CD14-positive monocyte (primary cell): ENCODE measurements at regions not wholly inside any gene's neighbourhood (a gene's known extent, or its start where the extent isn't known, plus 50 kb on each side); places are given as distances from the start of the nearest gene placed in this dataset.

Experiments used
- DNase-seq, 3 donors: peaks; one replicate each; pipeline ENCODE4 v3.0.0-alpha.2; 2011 to 2022
- H2AFZ ChIP-seq: 2 replicates; pipeline ENCODE4 v1.6.0; 2012; ENCODE audit warnings: mild to moderate bottlenecking, low read depth, low read length, inconsistent platforms; ENCODE audit not compliant: insufficient read depth, poor library complexity, severe bottlenecking
- H3K27ac ChIP-seq, 2 donors: 1 replicate in 1 of 2; 2 replicates in 1 of 2; pipeline ENCODE4 v1.5.1; 2012 to 2013; ENCODE audit warnings: low read length in 2 of 2, control low read depth in 1 of 2, inconsistent platforms in 1 of 2, low read depth in 1 of 2, mild to moderate bottlenecking in 1 of 2
- H3K27me3 ChIP-seq, 2 donors: one replicate each; pipeline versions ENCODE4 v1.6.0 to v1.6.1; 2011 to 2013; ENCODE audit warnings: low read length in 2 of 2; ENCODE audit not compliant: control insufficient read depth in 2 of 2, insufficient read depth in 2 of 2
- H3K36me3 ChIP-seq, 2 donors: replicated peaks in 1 of 2; 1 replicate in 1 of 2; 2 replicates in 1 of 2; pipeline versions ENCODE4 v1.5.1 to v1.6.1; 2012 to 2013; ENCODE audit warnings: low read length in 2 of 2, control low read depth in 1 of 2, inconsistent platforms in 1 of 2, mild to moderate bottlenecking in 1 of 2; ENCODE audit not compliant: insufficient read depth in 2 of 2, control insufficient read depth in 1 of 2
- H3K4me1 ChIP-seq, 2 donors: 1 replicate in 1 of 2; 2 replicates in 1 of 2; pipeline versions ENCODE4 v1.5.1 to v1.6.1; 2012 to 2013; ENCODE audit warnings: low read length in 2 of 2, control low read depth in 1 of 2, inconsistent platforms in 1 of 2, mild to moderate bottlenecking in 1 of 2, moderate library complexity in 1 of 2; ENCODE audit not compliant: insufficient read depth in 2 of 2, control insufficient read depth in 1 of 2
- H3K4me2 ChIP-seq: replicated peaks from 2 replicates; pipeline ENCODE3; 2012; ENCODE audit warnings: low read length, moderate library complexity, mild to moderate bottlenecking; ENCODE audit not compliant: poor library complexity, severe bottlenecking; ENCODE audit errors: extremely low read depth
- H3K4me3 ChIP-seq, 3 experiments: fragments of 200-600 bp in 1 of 3; sonication (generic) in 1 of 3; replicated peaks in 1 of 3; 1 replicate in 2 of 3; 2 replicates in 1 of 3; pipeline ENCODE4 v1.5.1; 2011 to 2013; ENCODE audit warnings: low read length in 3 of 3, mild to moderate bottlenecking in 3 of 3, control low read depth in 2 of 3, low read depth in 2 of 3, inconsistent platforms in 1 of 3, moderate library complexity in 1 of 3
- H3K79me2 ChIP-seq: 2 replicates; pipeline ENCODE4 v1.6.0; 2012; ENCODE audit warnings: mild to moderate bottlenecking, control low read depth, inconsistent platforms, low read length, moderate library complexity; ENCODE audit not compliant: insufficient read depth
- H3K9ac ChIP-seq: 2 replicates; pipeline ENCODE4 v1.6.0; 2017; ENCODE audit warnings: low read length, mild to moderate bottlenecking; ENCODE audit not compliant: insufficient read depth, poor library complexity, severe bottlenecking
- H3K9me3 ChIP-seq, 2 donors: replicated peaks in 1 of 2; 1 replicate in 1 of 2; 2 replicates in 1 of 2; pipeline versions ENCODE4 v1.5.1 to v1.6.1; 2012 to 2013; ENCODE audit warnings: low read length in 2 of 2, control low read depth in 1 of 2; ENCODE audit not compliant: control insufficient read depth in 1 of 2, insufficient read depth in 1 of 2
- H4K20me1 ChIP-seq: 2 replicates; pipeline ENCODE4 v1.6.0; 2012; ENCODE audit warnings: mild to moderate bottlenecking, low read length, control low read depth, moderate library complexity; ENCODE audit not compliant: insufficient read depth
- H3K27ac Mint-ChIP-seq, 7 donors: one replicate each; pipeline ENCODE4 v1.8.0; 2020; ENCODE audit warnings: mild to moderate bottlenecking in 7 of 7, mixed read lengths in 7 of 7, moderate library complexity in 6 of 7, inconsistent platforms in 2 of 7
- H3K27me3 Mint-ChIP-seq, 3 donors: one replicate each; pipeline ENCODE4 v1.8.0; 2021 to 2022; ENCODE audit warnings: low read depth in 3 of 3, mild to moderate bottlenecking in 3 of 3, mixed read lengths in 3 of 3, moderate library complexity in 3 of 3, inconsistent platforms in 1 of 3
- H3K36me3 Mint-ChIP-seq, 2 donors: one replicate each; pipeline ENCODE4 v1.8.0; 2020; ENCODE audit warnings: mixed read lengths in 2 of 2, inconsistent platforms in 1 of 2, mild to moderate bottlenecking in 1 of 2
- H3K4me1 Mint-ChIP-seq: one replicate; pipeline ENCODE4 v1.8.0; 2020; ENCODE audit warnings: mild to moderate bottlenecking, mixed read lengths
- H3K4me3 Mint-ChIP-seq, 2 donors: one replicate each; pipeline ENCODE4 v1.8.0; 2020; ENCODE audit warnings: mild to moderate bottlenecking in 2 of 2, mixed read lengths in 2 of 2, moderate library complexity in 1 of 2
- H3K9me3 Mint-ChIP-seq, 7 donors: one replicate each; pipeline ENCODE4 v1.8.0; 2020 to 2022; ENCODE audit warnings: mixed read lengths in 7 of 7, mild to moderate bottlenecking in 6 of 7, moderate library complexity in 6 of 7, inconsistent platforms in 2 of 7
- CTCF ChIP-seq: fragments of 200-600 bp; IDR thresholded peaks from one replicate; pipeline ENCODE4 v1.8.0; 2022; ENCODE audit warnings: antibody characterized with exemption, mild to moderate bottlenecking
- WGBS: methylation state at CpG from one replicate; pipeline ENCODE4 v1.1.5; 2013; ENCODE audit warnings: missing lambda C conversion rate; ENCODE audit not compliant: insufficient coverage; 5-methylcytosine and 5-hydroxymethylcytosine counted together
- intact Hi-C, 2 donors: fragments of 100-400 bp; cut with micrococcal nuclease; formaldehyde crosslinking; loops; one replicate each; pipeline versions ENCODE4 v1.15.0 to v1.15.1; 2023

GRCh38 chr20:62578294-62578897 lies 63.9 kb upstream of the SLCO4A1 start:
- no peak overlapping the region for H3K27ac ChIP-seq
- no peaks in the 10 kb centered on the region for H3K4me1 ChIP-seq
- Mint-ChIP-seq H3K9me3 (peaks cover 0 to 3% (median 0%) of the 10 kb centered on the region in 7 donors), H3K36me3 (no peaks in the 10 kb centered on the region), H3K4me3 (peak overlapping the region in 1 of 2 donors; percentile 28), H3K27ac (no peak overlapping the region), H3K4me1 (peaks cover 2% of the 10 kb centered on the region), H3K27me3 (peaks cover 33 to 68% (median 57%) of the 10 kb centered on the region in 3 donors)
- WGBS: 64% methylated on average over 19 of the region's 20 CpGs
- no peak overlapping the region for H2AFZ ChIP-seq
- no peaks in the 10 kb centered on the region for H4K20me1 ChIP-seq
- H3K27me3 ChIP-seq: peaks cover 6 to 37% of the 10 kb centered on the region in 2 donors
- no peaks in the 10 kb centered on the region for H3K9me3 ChIP-seq
- no peak overlapping the region for H3K9ac ChIP-seq
- no peak overlapping the region for H3K4me3 ChIP-seq
- no peaks in the 10 kb centered on the region for H3K36me3 ChIP-seq
- H3K79me2 ChIP-seq: no peaks in the 10 kb centered on the region
- no peak overlapping the region for H3K4me2 ChIP-seq
- no peak for TF ChIP-seq CTCF
- DNase-seq: no peak
- intact Hi-C loops: no loop called here

DNA sequence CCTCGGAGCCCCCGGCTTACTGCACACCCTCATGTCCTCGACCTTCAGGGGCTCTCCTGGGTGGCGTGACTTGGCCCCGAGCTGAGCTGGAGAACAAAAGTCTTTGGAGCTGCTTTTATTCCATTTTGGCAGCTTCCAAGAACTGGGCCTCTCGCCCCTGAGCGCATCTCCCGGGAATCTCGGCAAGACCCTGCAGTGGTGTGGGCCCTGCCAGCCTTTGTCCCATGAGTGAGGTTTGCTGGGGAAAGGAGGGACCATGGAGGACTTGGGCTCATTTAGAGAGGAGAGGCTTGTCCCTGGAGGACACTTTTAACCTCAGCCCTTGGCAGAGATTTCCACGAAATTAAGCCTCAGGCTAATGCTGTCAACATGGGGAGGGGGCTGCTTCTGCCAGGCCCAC lies 62.3 kb upstream of the SLCO4A1 start:
- peaks cover 6 to 40% of the 10 kb centered on the region in 2 donors for H3K27me3 ChIP-seq
- no peaks in the 10 kb centered on the region for H3K79me2 ChIP-seq
- intact Hi-C loops: no loop called here
- H3K36me3 Mint-ChIP-seq: no peaks in the 10 kb centered on the region
- no peaks in the 10 kb centered on the region for H3K9me3 ChIP-seq
- H3K4me2 ChIP-seq: no peak overlapping the region
- H2AFZ ChIP-seq: no peak overlapping the region
- no peak overlapping the region for H3K4me3 Mint-ChIP-seq
- no peak for TF ChIP-seq CTCF
- peaks cover 0 to 3% (median 0%) of the 10 kb centered on the region in 7 donors for H3K9me3 Mint-ChIP-seq
- no peaks in the 10 kb centered on the region for H3K4me1 ChIP-seq
- no peak overlapping the region for H3K4me3 ChIP-seq
- H3K36me3 ChIP-seq: no peaks in the 10 kb centered on the region
- DNase-seq: no peak
- no peak overlapping the region for H3K27ac Mint-ChIP-seq
- 76% methylated on average over 7 of the region's 10 CpGs for WGBS
- no peaks in the 10 kb centered on the region for H4K20me1 ChIP-seq
- peaks cover 2% of the 10 kb centered on the region for H3K4me1 Mint-ChIP-seq
- H3K27me3 Mint-ChIP-seq: peaks cover 31 to 76% (median 51%) of the 10 kb centered on the region in 3 donors
- no peak overlapping the region for H3K27ac ChIP-seq
- no peak overlapping the region for H3K9ac ChIP-seq
